ENCODE measurements at regions not wholly inside any gene's neighbourhood (a gene's known extent, or its start where the extent isn't known, plus 50 kb on each side); places are given as distances from the start of the nearest gene placed in this dataset.

- intact Hi-C loops (cut with DNase I): no loop called here
- TF ChIP-seq CTCF (IDR thresholded peaks at IDR 0.05): no peak
- no peak for TF ChIP-seq POLR2A (IDR thresholded peaks at IDR 0.05)
- Histone ChIP-seq H3K27me3 (no peaks in the 10 kb centered on the region), H3K4me1 (peaks cover 6% of the 10 kb centered on the region), H3K27ac (no peak overlapping the region), H3K4me3 (no peak overlapping the region), H3K9me3 (no peaks in the 10 kb centered on the region), H3K36me3 (replicated peaks in 1 of 2; ENCODE audit: insufficient read depth in 1 of 2, low read depth in 2 of 2) (no peaks in the 10 kb centered on the region)
- 92 to 100% methylated on average over 2 of the region's 2 CpGs for WGBS, 2 donors
- no peak for ATAC-seq
- DNase-seq: no peak
Observed at GRCh38 chr3:194245474-194245873, 105.7 kb downstream of the CPN2 start.

GRCh38 chr3:194245975-194246561 lies 105.1 kb downstream of the CPN2 start:
- Histone ChIP-seq H3K27me3 (no peaks in the 10 kb centered on the region), H3K27ac (no peak overlapping the region), H3K9me3 (no peaks in the 10 kb centered on the region), H3K4me3 (no peak overlapping the region), H3K36me3 (replicated peaks in 1 of 2; ENCODE audit: insufficient read depth in 1 of 2, low read depth in 2 of 2) (no peaks in the 10 kb centered on the region), H3K4me1 (peaks cover 11% of the 10 kb centered on the region)
- intact Hi-C loops (cut with DNase I): no loop called here
- no peak for TF ChIP-seq CTCF (IDR thresholded peaks at IDR 0.05)
- TF ChIP-seq POLR2A (IDR thresholded peaks at IDR 0.05): no peak
- ATAC-seq (no peak), DNase-seq (no peak)
- WGBS, 2 donors: 90 to 91% methylated on average over 4 of the region's 4 CpGs

GRCh38 chr3:194246709-194247349 lies 104.3 kb downstream of the CPN2 start:
- H3K27ac ChIP-seq: no peak overlapping the region
- no peaks in the 10 kb centered on the region for H3K27me3 ChIP-seq
- intact Hi-C loops (cut with DNase I): no loop called here
- TF ChIP-seq POLR2A (IDR thresholded peaks at IDR 0.05) (no peak), CTCF (IDR thresholded peaks at IDR 0.05) (no peak)
- DNase-seq (no peak), ATAC-seq (no peak)
- H3K9me3 ChIP-seq: no peaks in the 10 kb centered on the region
- H3K4me3 ChIP-seq: no peak overlapping the region
- peaks cover 11% of the 10 kb centered on the region for H3K4me1 ChIP-seq
- H3K36me3 ChIP-seq (replicated peaks in 1 of 2; ENCODE audit: insufficient read depth in 1 of 2, low read depth in 2 of 2): no peaks in the 10 kb centered on the region
- WGBS, 2 donors: 67 to 79% methylated on average over 7 of the region's 7 CpGs

- intact Hi-C loops (cut with DNase I): no loop called here
- H3K36me3 ChIP-seq (replicated peaks in 1 of 2; ENCODE audit: insufficient read depth in 1 of 2, low read depth in 2 of 2): no peaks in the 10 kb centered on the region
- DNase-seq: no peak
Observed at GRCh38 chr3:194247350-194247740, 103.8 kb downstream of the CPN2 start.

More at GRCh38 chr3:194247350-194247740, 103.8 kb downstream of the CPN2 start:
- H3K27ac ChIP-seq: no peak overlapping the region
- ATAC-seq: no peak
- no peak overlapping the region for H3K4me3 ChIP-seq
- no peaks in the 10 kb centered on the region for H3K9me3 ChIP-seq
- H3K4me1 ChIP-seq: peaks cover 11% of the 10 kb centered on the region
- TF ChIP-seq CTCF (IDR thresholded peaks at IDR 0.05): no peak
- no peak for TF ChIP-seq POLR2A (IDR thresholded peaks at IDR 0.05)
- 86 to 93% methylated on average over 10 of the region's 10 CpGs for WGBS, 2 donors
- no peaks in the 10 kb centered on the region for H3K27me3 ChIP-seq

Data from body of pancreas (tissue), 4 donors.